ENCODE measurements at regions not wholly inside any gene's neighbourhood (a gene's known extent, or its start where the extent isn't known, plus 50 kb on each side); places are given as distances from the start of the nearest gene placed in this dataset.
"Not testable (repeated sequence)": the region's sequence is repeated elsewhere in the genome, so short reads cannot be mapped to it uniquely, and the experiment has no call there.

DNA sequence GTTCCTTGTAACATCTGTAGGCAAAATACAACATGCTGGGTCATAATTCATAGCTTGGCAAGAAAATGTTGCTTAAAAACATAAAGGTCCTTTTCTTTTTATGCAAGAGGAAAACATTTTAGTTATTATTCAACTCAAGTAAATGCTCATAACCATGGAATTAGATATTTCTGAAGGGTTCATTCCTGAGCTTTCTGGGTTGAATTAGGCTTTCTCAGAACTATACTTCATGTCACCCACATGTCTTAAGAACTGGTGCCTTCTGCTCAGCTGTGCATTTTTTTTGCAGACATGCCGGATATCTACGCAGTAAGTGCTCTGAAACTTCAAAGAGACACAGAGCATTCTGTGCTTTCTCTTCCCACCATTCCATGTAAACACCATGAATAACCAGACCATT, 571.4 kb downstream of the TTLL7 start:
- TF ChIP-seq, protein P1, sequence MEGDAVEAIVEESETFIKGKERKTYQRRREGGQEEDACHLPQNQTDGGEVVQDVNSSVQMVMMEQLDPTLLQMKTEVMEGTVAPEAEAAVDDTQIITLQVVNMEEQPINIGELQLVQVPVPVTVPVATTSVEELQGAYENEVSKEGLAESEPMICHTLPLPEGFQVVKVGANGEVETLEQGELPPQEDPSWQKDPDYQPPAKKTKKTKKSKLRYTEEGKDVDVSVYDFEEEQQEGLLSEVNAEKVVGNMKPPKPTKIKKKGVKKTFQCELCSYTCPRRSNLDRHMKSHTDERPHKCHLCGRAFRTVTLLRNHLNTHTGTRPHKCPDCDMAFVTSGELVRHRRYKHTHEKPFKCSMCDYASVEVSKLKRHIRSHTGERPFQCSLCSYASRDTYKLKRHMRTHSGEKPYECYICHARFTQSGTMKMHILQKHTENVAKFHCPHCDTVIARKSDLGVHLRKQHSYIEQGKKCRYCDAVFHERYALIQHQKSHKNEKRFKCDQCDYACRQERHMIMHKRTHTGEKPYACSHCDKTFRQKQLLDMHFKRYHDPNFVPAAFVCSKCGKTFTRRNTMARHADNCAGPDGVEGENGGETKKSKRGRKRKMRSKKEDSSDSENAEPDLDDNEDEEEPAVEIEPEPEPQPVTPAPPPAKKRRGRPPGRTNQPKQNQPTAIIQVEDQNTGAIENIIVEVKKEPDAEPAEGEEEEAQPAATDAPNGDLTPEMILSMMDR (IDR thresholded peaks at IDR 0.05): not testable (repeated sequence)
- not testable (repeated sequence) for TF ChIP-seq POLR2A (IDR thresholded peaks at IDR 0.05)

Data from right lobe of liver (tissue), 4 donors.